HCT116 (cell line): ENCODE measurements at regions not wholly inside any gene's neighbourhood (a gene's known extent, or its start where the extent isn't known, plus 50 kb on each side); places are given as distances from the start of the nearest gene placed in this dataset.

Experiments used
- JUND ChIP-seq: IDR thresholded peaks from 2 replicates; pipeline ENCODE4 v1.6.1; 2012
- YY1 ChIP-seq: IDR thresholded peaks from 2 replicates; pipeline ENCODE4 v1.6.1; 2011; ENCODE audit warnings: low read length, low read depth, moderate library complexity, mild to moderate bottlenecking; ENCODE audit not compliant: insufficient replicate concordance; ENCODE audit errors: extremely low read depth
- TF ChIP-seq, protein P1 (sequence below): IDR thresholded peaks from 2 replicates; pipeline ENCODE4 v1.6.1; 2012
- TF ChIP-seq, protein P2 (sequence below), 3 experiments: fragments of 200-600 bp in 1 of 3; sonication (generic) in 1 of 3; IDR thresholded peaks in 2 of 3; conservative IDR thresholded peaks in 1 of 3; 2 replicates each; pipeline ENCODE4 v1.5.1; 2012 to 2017; ENCODE audit warnings: low read depth in 2 of 3, low read length in 2 of 3, antibody characterized with exemption in 1 of 3, borderline replicate concordance in 1 of 3, control low read depth in 1 of 3, mild to moderate bottlenecking in 1 of 3, mixed read lengths in 1 of 3, mixed run types in 1 of 3, moderate library complexity in 1 of 3; ENCODE audit not compliant: insufficient read depth in 1 of 3

DNA sequence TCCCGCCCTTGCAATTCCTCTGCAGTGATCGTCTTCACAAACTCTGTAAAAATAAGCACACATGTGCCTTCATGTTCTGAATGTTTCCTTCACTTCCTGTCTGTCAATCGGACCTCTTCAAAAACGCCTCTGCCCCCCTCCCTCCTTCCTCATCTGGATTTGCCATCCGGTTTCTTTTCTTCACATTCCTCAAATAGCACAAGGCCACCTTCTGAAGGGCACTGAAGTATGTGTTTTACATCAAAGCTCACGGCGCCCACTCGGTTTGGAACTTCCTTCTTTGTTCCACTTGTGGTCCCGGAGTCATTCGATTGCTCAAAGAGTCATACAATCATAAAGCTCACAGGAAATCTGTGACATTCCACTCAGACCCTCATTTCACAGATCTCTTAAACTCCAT, 758.1 kb upstream of the SALL3 start:
- TF ChIP-seq, protein P1, sequence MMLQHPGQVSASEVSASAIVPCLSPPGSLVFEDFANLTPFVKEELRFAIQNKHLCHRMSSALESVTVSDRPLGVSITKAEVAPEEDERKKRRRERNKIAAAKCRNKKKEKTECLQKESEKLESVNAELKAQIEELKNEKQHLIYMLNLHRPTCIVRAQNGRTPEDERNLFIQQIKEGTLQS: no peak
- TF ChIP-seq YY1 (no peak), JUND (no peak)
- TF ChIP-seq, protein P2, sequence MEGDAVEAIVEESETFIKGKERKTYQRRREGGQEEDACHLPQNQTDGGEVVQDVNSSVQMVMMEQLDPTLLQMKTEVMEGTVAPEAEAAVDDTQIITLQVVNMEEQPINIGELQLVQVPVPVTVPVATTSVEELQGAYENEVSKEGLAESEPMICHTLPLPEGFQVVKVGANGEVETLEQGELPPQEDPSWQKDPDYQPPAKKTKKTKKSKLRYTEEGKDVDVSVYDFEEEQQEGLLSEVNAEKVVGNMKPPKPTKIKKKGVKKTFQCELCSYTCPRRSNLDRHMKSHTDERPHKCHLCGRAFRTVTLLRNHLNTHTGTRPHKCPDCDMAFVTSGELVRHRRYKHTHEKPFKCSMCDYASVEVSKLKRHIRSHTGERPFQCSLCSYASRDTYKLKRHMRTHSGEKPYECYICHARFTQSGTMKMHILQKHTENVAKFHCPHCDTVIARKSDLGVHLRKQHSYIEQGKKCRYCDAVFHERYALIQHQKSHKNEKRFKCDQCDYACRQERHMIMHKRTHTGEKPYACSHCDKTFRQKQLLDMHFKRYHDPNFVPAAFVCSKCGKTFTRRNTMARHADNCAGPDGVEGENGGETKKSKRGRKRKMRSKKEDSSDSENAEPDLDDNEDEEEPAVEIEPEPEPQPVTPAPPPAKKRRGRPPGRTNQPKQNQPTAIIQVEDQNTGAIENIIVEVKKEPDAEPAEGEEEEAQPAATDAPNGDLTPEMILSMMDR (IDR thresholded peaks at IDR 0.05 in 2 of 3, conservative IDR thresholded peaks at IDR 0.05 in 1 of 3; ENCODE audit: borderline replicate concordance in 1 of 3, insufficient read depth in 1 of 3, low read depth in 2 of 3, low read length in 2 of 3): no peak
